GM06990 (cell line): ENCODE measurements at regions not wholly inside any gene's neighbourhood (a gene's known extent, or its start where the extent isn't known, plus 50 kb on each side); places are given as distances from the start of the nearest gene placed in this dataset.

ENCODE experiments used
- DNase-seq: peaks from one replicate; pipeline ENCODE4 v3.0.0-alpha.2; 2011; ENCODE audit not compliant: insufficient read length; ENCODE audit errors: extremely low read depth
- H3K27me3 ChIP-seq: replicated peaks from 2 replicates; pipeline ENCODE4 v1.6.0; 2011; ENCODE audit warnings: low read length; ENCODE audit not compliant: control insufficient read depth, insufficient read depth
- H3K36me3 ChIP-seq: 2 replicates; pipeline ENCODE4 v1.5.1; 2011; ENCODE audit warnings: low read length; ENCODE audit not compliant: control insufficient read depth, insufficient read depth
- H3K4me3 ChIP-seq: replicated peaks from 2 replicates; pipeline ENCODE4 v1.5.1; 2011; ENCODE audit warnings: low read depth, mild to moderate bottlenecking, control low read depth, low read length
- CTCF ChIP-seq: IDR thresholded peaks from 2 replicates; pipeline ENCODE4 v1.5.1; 2011; ENCODE audit warnings: low read length, control low read depth, mild to moderate bottlenecking, inconsistent platforms; ENCODE audit not compliant: insufficient read depth, poor library complexity, severe bottlenecking

GRCh38 chr7:121666306-121666705 is 206.7 kb upstream of the PTPRZ1 start:
- no peaks in the 10 kb centered on the region for H3K27me3 ChIP-seq
- no peak for DNase-seq
- H3K4me3 ChIP-seq = no peak overlapping the region
- TF ChIP-seq CTCF = no peak
- H3K36me3 ChIP-seq = no peaks in the 10 kb centered on the region

- no peak for DNase-seq
- no peak for TF ChIP-seq CTCF
- Histone ChIP-seq H3K4me3 (no peak overlapping the region), H3K27me3 (no peaks in the 10 kb centered on the region), H3K36me3 (no peaks in the 10 kb centered on the region)
Observed at GRCh38 chr7:121643320-121643719, 229.6 kb upstream of the PTPRZ1 start.

- Histone ChIP-seq H3K27me3 (no peaks in the 10 kb centered on the region), H3K4me3 (no peak overlapping the region), H3K36me3 (no peaks in the 10 kb centered on the region)
- DNase-seq = no peak
- TF ChIP-seq CTCF = no peak
Observed at GRCh38 chr7:121639705-121640104, 233.3 kb upstream of the PTPRZ1 start.

GRCh38 chr7:121638286-121638685 is 234.7 kb upstream of the PTPRZ1 start:
- TF ChIP-seq CTCF = no peak
- no peak for DNase-seq
- no peak overlapping the region for H3K4me3 ChIP-seq
- no peaks in the 10 kb centered on the region for H3K27me3 ChIP-seq
- H3K36me3 ChIP-seq = no peaks in the 10 kb centered on the region

GRCh38 chr7:121634356-121634755 is 238.2 kb upstream of the FAM3C start:
- Histone ChIP-seq H3K27me3 (no peaks in the 10 kb centered on the region), H3K36me3 (no peaks in the 10 kb centered on the region), H3K4me3 (no peak overlapping the region)
- no peak for DNase-seq
- TF ChIP-seq CTCF = no peak

GRCh38 chr7:121633186-121633585 is 237.1 kb upstream of the FAM3C start:
- no peak for DNase-seq
- H3K27me3 ChIP-seq = no peaks in the 10 kb centered on the region
- H3K36me3 ChIP-seq = no peaks in the 10 kb centered on the region
- TF ChIP-seq CTCF = no peak
- no peak overlapping the region for H3K4me3 ChIP-seq
